ENCODE measurements at regions not wholly inside any gene's neighbourhood (a gene's known extent, or its start where the extent isn't known, plus 50 kb on each side); places are given as distances from the start of the nearest gene placed in this dataset.

DNA sequence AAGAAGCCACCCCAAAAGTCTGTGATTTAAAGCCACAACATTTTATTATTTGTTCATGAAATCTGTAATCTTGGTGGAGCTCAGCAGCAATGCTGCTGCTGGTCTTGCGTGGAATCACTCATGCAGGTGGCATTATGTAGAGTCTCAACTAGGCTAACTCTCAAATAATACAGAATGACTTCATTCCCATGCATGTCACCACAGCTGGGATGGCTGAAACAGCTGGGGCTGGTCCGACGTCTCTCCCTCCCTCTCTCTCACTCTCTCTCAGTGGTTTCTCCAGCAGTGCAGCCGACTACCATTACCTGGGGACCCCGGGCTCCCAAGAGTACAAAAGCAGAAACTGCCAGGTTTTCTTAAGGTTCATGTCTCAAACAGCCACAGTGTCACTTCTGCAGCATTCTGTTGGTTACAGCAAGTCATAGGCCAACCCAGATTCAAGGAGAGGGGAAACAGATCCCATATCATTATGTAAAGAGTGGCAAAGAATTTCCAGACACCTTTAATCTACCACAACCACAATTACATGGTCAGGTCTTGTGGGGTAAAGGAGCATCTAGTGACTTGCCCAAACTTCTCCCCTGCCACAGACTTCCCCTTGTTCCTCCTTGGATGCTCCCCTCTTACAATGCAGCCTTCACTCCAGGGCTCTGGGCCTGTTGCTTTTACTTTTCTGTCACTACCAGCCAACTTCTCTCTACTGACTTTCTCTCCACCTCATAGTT is 192.0 kb upstream of the HMGA2 start:
- DNase-seq (ENCODE audit: low read depth, low spot score), result no peak
- Histone ChIP-seq H3K9me3 (ENCODE audit: control insufficient read depth, insufficient read depth, low read length) (peaks cover 3% of the 10 kb centered on the region; the same call in 1 of the 2 replicates), H3K27ac (ENCODE audit: low read depth, low read length) (peak overlapping the region; percentile 93), H3K27me3 (ENCODE audit: control insufficient read depth, insufficient read depth, low read length) (no peaks in the 10 kb centered on the region), H3K4me3 (ENCODE audit: low read depth, low read length) (no peak overlapping the region)
- POLR2A ChIA-PET, result interaction anchor here (0.6 to 0.9 kb wide), 3 partner anchors 12 to 30 kb away, joined by 3 to 8 read pairs (median 5); no protein-coding TSS in a partner anchor
- TF ChIP-seq, protein P1, sequence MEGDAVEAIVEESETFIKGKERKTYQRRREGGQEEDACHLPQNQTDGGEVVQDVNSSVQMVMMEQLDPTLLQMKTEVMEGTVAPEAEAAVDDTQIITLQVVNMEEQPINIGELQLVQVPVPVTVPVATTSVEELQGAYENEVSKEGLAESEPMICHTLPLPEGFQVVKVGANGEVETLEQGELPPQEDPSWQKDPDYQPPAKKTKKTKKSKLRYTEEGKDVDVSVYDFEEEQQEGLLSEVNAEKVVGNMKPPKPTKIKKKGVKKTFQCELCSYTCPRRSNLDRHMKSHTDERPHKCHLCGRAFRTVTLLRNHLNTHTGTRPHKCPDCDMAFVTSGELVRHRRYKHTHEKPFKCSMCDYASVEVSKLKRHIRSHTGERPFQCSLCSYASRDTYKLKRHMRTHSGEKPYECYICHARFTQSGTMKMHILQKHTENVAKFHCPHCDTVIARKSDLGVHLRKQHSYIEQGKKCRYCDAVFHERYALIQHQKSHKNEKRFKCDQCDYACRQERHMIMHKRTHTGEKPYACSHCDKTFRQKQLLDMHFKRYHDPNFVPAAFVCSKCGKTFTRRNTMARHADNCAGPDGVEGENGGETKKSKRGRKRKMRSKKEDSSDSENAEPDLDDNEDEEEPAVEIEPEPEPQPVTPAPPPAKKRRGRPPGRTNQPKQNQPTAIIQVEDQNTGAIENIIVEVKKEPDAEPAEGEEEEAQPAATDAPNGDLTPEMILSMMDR (IDR thresholded peaks at IDR 0.05; ENCODE audit: low read depth, low read length), result no peak
- CTCF ChIA-PET, result interaction anchor here (0.6 kb wide), 1 partner anchor 232 kb away, joined by 3 read pairs; no protein-coding TSS in a partner anchor

GRCh38 chr12:65634061-65634460 is 190.2 kb upstream of the HMGA2 start:
- TF ChIP-seq, protein P1 (IDR thresholded peaks at IDR 0.05; ENCODE audit: low read depth, low read length), result no peak
- ChIA-PET POLR2A (interaction anchor here (1.0 kb wide), 1 partner anchor 30 kb away, joined by 6 read pairs; no protein-coding TSS in a partner anchor), CTCF (interaction anchor here (1.7 to 2.4 kb wide), 2 partner anchors 14 to 32 kb away, joined by 5 to 10 read pairs; no protein-coding TSS in a partner anchor)
- peak overlapping the region; percentile 3 for H3K27ac ChIP-seq (ENCODE audit: low read depth, low read length)
- H3K4me3 ChIP-seq (ENCODE audit: low read depth, low read length), result no peak overlapping the region
- no peak for DNase-seq (ENCODE audit: low read depth, low spot score)
- H3K9me3 ChIP-seq (ENCODE audit: control insufficient read depth, insufficient read depth, low read length), result no peaks in the 10 kb centered on the region
- no peaks in the 10 kb centered on the region for H3K27me3 ChIP-seq (ENCODE audit: control insufficient read depth, insufficient read depth, low read length)

- Histone ChIP-seq H3K27me3 (ENCODE audit: control insufficient read depth, insufficient read depth, low read length) (no peaks in the 10 kb centered on the region), H3K27ac (ENCODE audit: low read depth, low read length) (peak overlapping the region; percentile 73), H3K9me3 (ENCODE audit: control insufficient read depth, insufficient read depth, low read length) (no peaks in the 10 kb centered on the region), H3K4me3 (ENCODE audit: low read depth, low read length) (no peak overlapping the region)
- TF ChIP-seq, protein P1 (IDR thresholded peaks at IDR 0.05; ENCODE audit: low read depth, low read length), result no peak
- POLR2A ChIA-PET, result interaction anchor here (0.6 to 1.0 kb wide), 2 partner anchors 31 to 348 kb away, joined by 3 to 6 read pairs; no protein-coding TSS in a partner anchor
- no peak for DNase-seq (ENCODE audit: low read depth, low spot score)
- CTCF ChIA-PET, result interaction anchor here (1.7 to 2.4 kb wide), 2 partner anchors 13 to 32 kb away, joined by 5 to 10 read pairs; no protein-coding TSS in a partner anchor
These were observed 189.5 kb upstream of the HMGA2 start for GRCh38 chr12:65634626-65635331.

GRCh38 chr12:65636436-65636835 is 187.8 kb upstream of the HMGA2 start:
- H3K4me3 ChIP-seq (ENCODE audit: low read depth, low read length), result no peak overlapping the region
- DNase-seq (ENCODE audit: low read depth, low spot score), result no peak
- H3K9me3 ChIP-seq (ENCODE audit: control insufficient read depth, insufficient read depth, low read length), result no peaks in the 10 kb centered on the region
- no peak overlapping the region for H3K27ac ChIP-seq (ENCODE audit: low read depth, low read length)
- ChIA-PET CTCF (no interaction called here), POLR2A (no interaction called here)
- H3K27me3 ChIP-seq (ENCODE audit: control insufficient read depth, insufficient read depth, low read length), result no peaks in the 10 kb centered on the region
- TF ChIP-seq, protein P1 (IDR thresholded peaks at IDR 0.05; ENCODE audit: low read depth, low read length), result no peak
